ENCODE measurements at regions not wholly inside any gene's neighbourhood (a gene's known extent, or its start where the extent isn't known, plus 50 kb on each side); places are given as distances from the start of the nearest gene placed in this dataset.

GRCh38 chr5:5711112-5711511 lies 288.6 kb downstream of the ICE1 start:
- no peaks in the 10 kb centered on the region for H4K20me1 ChIP-seq (ENCODE audit: insufficient read depth, low read length)
- H3K4me1 ChIP-seq (ENCODE audit: insufficient read depth, low read length), result no peaks in the 10 kb centered on the region
- no peaks in the 10 kb centered on the region for H3K27me3 ChIP-seq (ENCODE audit: insufficient read depth, low read length)
- TF ChIP-seq CTCF (IDR thresholded peaks at IDR 0.05; ENCODE audit: extremely low read depth, low read depth, low read length), result no peak
- no peaks in the 10 kb centered on the region for H3K79me2 ChIP-seq (ENCODE audit: insufficient read depth, low read length)
- no peak for DNase-seq (ENCODE audit: insufficient read length, low spot score, missing footprints)
- no peak overlapping the region for H3K4me2 ChIP-seq (ENCODE audit: insufficient read depth, low read length)
- H3K9me3 ChIP-seq (ENCODE audit: low read depth, low read length), result no peaks in the 10 kb centered on the region
- no peak overlapping the region for H3K27ac ChIP-seq (ENCODE audit: low read depth, low read length)
- no peak overlapping the region for H3K4me3 ChIP-seq (ENCODE audit: insufficient read depth, low read length)
- no peak overlapping the region for H2AFZ ChIP-seq (ENCODE audit: low read length)
- no peaks in the 10 kb centered on the region for H3K36me3 ChIP-seq (ENCODE audit: insufficient read depth, low read length)

- TF ChIP-seq CTCF (IDR thresholded peaks at IDR 0.05; ENCODE audit: extremely low read depth, low read depth, low read length), result no peak
- Histone ChIP-seq H3K4me2 (ENCODE audit: insufficient read depth, low read length) (no peak overlapping the region), H3K27ac (ENCODE audit: low read depth, low read length) (no peak overlapping the region), H2AFZ (ENCODE audit: low read length) (no peak overlapping the region), H3K4me3 (ENCODE audit: insufficient read depth, low read length) (no peak overlapping the region), H3K9me3 (ENCODE audit: low read depth, low read length) (no peaks in the 10 kb centered on the region), H4K20me1 (ENCODE audit: insufficient read depth, low read length) (no peaks in the 10 kb centered on the region), H3K27me3 (ENCODE audit: insufficient read depth, low read length) (no peaks in the 10 kb centered on the region), H3K4me1 (ENCODE audit: insufficient read depth, low read length) (no peaks in the 10 kb centered on the region), H3K36me3 (ENCODE audit: insufficient read depth, low read length) (no peaks in the 10 kb centered on the region), H3K79me2 (ENCODE audit: insufficient read depth, low read length) (no peaks in the 10 kb centered on the region)
- peak; percentile 5 for DNase-seq (ENCODE audit: insufficient read length, low spot score, missing footprints)
Measured at GRCh38 chr5:5710471-5710870, 288.0 kb downstream of the ICE1 start.

GRCh38 chr5:5708367-5708919 lies 286.0 kb downstream of the ICE1 start:
- Histone ChIP-seq H3K36me3 (ENCODE audit: insufficient read depth, low read length) (no peaks in the 10 kb centered on the region), H3K27ac (ENCODE audit: low read depth, low read length) (no peak overlapping the region), H3K27me3 (ENCODE audit: insufficient read depth, low read length) (no peaks in the 10 kb centered on the region), H3K79me2 (ENCODE audit: insufficient read depth, low read length) (no peaks in the 10 kb centered on the region), H3K9me3 (ENCODE audit: low read depth, low read length) (no peaks in the 10 kb centered on the region), H3K4me2 (ENCODE audit: insufficient read depth, low read length) (no peak overlapping the region), H4K20me1 (ENCODE audit: insufficient read depth, low read length) (no peaks in the 10 kb centered on the region), H3K4me3 (ENCODE audit: insufficient read depth, low read length) (no peak overlapping the region), H3K4me1 (ENCODE audit: insufficient read depth, low read length) (no peaks in the 10 kb centered on the region), H2AFZ (ENCODE audit: low read length) (no peak overlapping the region)
- peak; percentile 9 for DNase-seq (ENCODE audit: insufficient read length, low spot score, missing footprints)
- TF ChIP-seq CTCF (IDR thresholded peaks at IDR 0.05; ENCODE audit: extremely low read depth, low read depth, low read length), result no peak

DNA sequence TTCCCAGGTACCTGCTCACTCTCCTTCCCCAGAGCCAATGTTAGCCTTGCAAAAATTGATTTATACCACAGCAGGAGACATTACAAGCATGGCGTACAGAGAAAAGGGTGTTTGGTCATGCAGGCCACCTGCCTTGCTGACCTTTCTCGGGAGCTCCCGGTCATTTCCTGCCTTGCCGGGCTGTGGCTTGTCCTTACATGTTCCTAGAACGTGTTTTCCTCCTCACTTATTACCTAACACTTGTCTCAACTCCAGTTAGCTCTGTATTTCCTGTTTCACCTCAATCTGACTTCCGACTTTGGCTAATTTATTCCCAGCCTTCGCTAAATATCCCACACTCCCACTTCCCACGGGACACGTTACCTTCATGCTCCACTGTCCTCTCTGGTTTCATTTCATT lies 282.5 kb downstream of the ICE1 start:
- Histone ChIP-seq H3K4me1 (ENCODE audit: insufficient read depth, low read length) (no peaks in the 10 kb centered on the region), H3K36me3 (ENCODE audit: insufficient read depth, low read length) (no peaks in the 10 kb centered on the region), H3K9me3 (ENCODE audit: low read depth, low read length) (no peaks in the 10 kb centered on the region), H3K27ac (ENCODE audit: low read depth, low read length) (no peak overlapping the region), H4K20me1 (ENCODE audit: insufficient read depth, low read length) (no peaks in the 10 kb centered on the region), H3K4me2 (ENCODE audit: insufficient read depth, low read length) (no peak overlapping the region), H2AFZ (ENCODE audit: low read length) (no peak overlapping the region), H3K27me3 (ENCODE audit: insufficient read depth, low read length) (no peaks in the 10 kb centered on the region), H3K4me3 (ENCODE audit: insufficient read depth, low read length) (no peak overlapping the region), H3K79me2 (ENCODE audit: insufficient read depth, low read length) (no peaks in the 10 kb centered on the region)
- DNase-seq (ENCODE audit: insufficient read length, low spot score, missing footprints), result no peak
- no peak for TF ChIP-seq CTCF (IDR thresholded peaks at IDR 0.05; ENCODE audit: extremely low read depth, low read depth, low read length)
